ENCODE measurements at regions not wholly inside any gene's neighbourhood (a gene's known extent, or its start where the extent isn't known, plus 50 kb on each side); places are given as distances from the start of the nearest gene placed in this dataset.
"Not testable (repeated sequence)": the region's sequence is repeated elsewhere in the genome, so short reads cannot be mapped to it uniquely, and the experiment has no call there.

DNA sequence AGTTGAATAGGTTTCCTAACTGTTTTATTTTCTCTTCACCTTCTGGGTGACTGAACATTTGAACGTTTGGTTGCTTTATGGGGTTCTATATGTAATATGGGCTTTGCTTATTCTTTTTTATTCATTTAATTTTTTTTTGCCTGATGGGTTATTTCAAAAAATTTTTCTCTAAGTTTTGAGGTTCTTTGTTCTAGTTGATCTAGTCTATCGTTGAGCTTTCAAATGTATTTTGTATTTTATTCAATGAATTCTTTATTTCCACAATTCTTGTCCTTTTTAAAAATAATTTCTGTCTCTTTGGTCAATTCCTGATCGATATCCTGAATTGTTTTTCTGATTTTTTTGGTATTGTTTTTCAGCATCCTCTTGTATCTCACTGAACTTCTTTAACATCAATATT is 239.5 kb upstream of the PCDH9 start:
- ATAC-seq (ENCODE audit: insufficient number of reproducible peaks, low FRiP score, low read depth) (no peak), DNase-seq (ENCODE audit: low spot score) (no peak)
- no peaks in the 10 kb centered on the region for H3K36me3 ChIP-seq
- TF ChIP-seq, protein P1, sequence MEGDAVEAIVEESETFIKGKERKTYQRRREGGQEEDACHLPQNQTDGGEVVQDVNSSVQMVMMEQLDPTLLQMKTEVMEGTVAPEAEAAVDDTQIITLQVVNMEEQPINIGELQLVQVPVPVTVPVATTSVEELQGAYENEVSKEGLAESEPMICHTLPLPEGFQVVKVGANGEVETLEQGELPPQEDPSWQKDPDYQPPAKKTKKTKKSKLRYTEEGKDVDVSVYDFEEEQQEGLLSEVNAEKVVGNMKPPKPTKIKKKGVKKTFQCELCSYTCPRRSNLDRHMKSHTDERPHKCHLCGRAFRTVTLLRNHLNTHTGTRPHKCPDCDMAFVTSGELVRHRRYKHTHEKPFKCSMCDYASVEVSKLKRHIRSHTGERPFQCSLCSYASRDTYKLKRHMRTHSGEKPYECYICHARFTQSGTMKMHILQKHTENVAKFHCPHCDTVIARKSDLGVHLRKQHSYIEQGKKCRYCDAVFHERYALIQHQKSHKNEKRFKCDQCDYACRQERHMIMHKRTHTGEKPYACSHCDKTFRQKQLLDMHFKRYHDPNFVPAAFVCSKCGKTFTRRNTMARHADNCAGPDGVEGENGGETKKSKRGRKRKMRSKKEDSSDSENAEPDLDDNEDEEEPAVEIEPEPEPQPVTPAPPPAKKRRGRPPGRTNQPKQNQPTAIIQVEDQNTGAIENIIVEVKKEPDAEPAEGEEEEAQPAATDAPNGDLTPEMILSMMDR (IDR thresholded peaks at IDR 0.05) = no peak
- H3K4me3 ChIP-seq = no peak overlapping the region
- H3K4me1 ChIP-seq (ENCODE audit: control insufficient read depth in 1 of 2, low read depth in 2 of 2) = no peaks in the 10 kb centered on the region
- H3K27me3 ChIP-seq (replicated peaks; ENCODE audit: insufficient read depth) = no peaks in the 10 kb centered on the region
- H3K27ac ChIP-seq = no peak overlapping the region
- no peaks in the 10 kb centered on the region for H3K9me3 ChIP-seq

DNA sequence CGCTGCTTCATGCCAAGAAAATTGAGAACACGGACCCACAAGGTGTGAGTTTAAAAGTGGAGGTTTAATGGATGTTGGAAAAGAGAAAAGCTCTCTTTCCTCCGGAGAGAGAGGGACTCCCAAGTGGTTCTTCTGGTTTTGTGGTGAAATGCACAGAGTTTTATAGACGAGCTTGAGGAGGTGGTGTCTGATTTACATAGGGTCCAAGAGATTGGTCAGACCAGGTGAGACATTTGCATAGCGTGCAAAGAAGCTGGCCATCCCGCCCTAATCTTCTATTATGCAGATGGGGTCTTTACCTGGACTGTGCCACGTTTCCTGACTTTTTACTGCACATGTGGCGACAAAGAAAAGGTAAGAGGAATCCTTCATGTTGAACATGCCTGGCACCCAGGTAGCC is 236.4 kb upstream of the PCDH9 start:
- Histone ChIP-seq H3K36me3 (no peaks in the 10 kb centered on the region), H3K4me1 (ENCODE audit: control insufficient read depth in 1 of 2, low read depth in 2 of 2) (no peaks in the 10 kb centered on the region), H3K4me3 (no peak overlapping the region), H3K27me3 (replicated peaks; ENCODE audit: insufficient read depth) (no peaks in the 10 kb centered on the region), H3K9me3 (no peaks in the 10 kb centered on the region), H3K27ac (no peak overlapping the region)
- TF ChIP-seq, protein P1 (IDR thresholded peaks at IDR 0.05) = no peak
- no peak for DNase-seq (ENCODE audit: low spot score)
- ATAC-seq (ENCODE audit: insufficient number of reproducible peaks, low FRiP score, low read depth) = no peak

DNA sequence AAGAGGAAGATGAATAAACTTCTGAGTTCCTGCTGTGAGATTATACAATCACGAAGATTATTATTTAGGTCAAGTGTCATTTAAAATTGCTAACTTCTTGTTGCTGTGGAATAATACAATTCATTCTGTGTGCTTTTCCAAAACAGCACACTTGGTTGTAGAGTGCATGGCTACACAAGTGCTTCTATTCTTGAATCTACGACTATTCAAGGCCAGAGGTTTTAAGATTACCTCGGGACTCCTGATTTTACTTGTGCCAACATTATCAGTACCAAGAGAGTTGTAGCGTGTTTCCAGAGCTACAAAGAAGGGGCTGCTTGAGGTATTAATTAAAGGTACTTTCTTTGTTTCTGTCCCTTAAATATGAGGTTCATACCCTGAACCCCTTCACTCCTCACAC is 234.0 kb upstream of the PCDH9 start:
- Histone ChIP-seq H3K36me3 (no peaks in the 10 kb centered on the region), H3K27ac (no peak overlapping the region), H3K4me1 (ENCODE audit: control insufficient read depth in 1 of 2, low read depth in 2 of 2) (no peaks in the 10 kb centered on the region), H3K27me3 (replicated peaks; ENCODE audit: insufficient read depth) (no peaks in the 10 kb centered on the region), H3K9me3 (no peaks in the 10 kb centered on the region), H3K4me3 (no peak overlapping the region)
- no peak for ATAC-seq (ENCODE audit: insufficient number of reproducible peaks, low FRiP score, low read depth)
- DNase-seq (ENCODE audit: low spot score) = no peak
- TF ChIP-seq, protein P1 (IDR thresholded peaks at IDR 0.05) = no peak

DNA sequence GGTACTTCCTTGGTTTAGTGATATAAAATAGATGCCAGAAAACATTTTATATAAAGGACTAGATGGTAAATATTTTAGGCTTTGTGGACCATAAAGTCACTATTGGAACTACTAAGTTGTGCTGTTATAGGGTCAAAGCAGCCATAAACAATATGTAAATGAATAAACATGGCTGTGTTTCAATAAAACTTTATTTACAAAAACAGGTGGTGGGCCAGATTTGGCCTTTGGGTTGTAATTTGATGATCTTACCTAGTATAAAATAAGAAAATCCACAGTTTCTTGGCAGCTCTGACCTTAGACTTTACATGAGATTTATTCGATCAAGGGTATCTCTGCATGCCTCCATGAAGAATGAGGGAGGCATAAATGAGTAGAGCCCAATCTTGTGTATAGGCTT is 232.0 kb upstream of the PCDH9 start:
- Histone ChIP-seq H3K36me3 (no peaks in the 10 kb centered on the region), H3K4me1 (ENCODE audit: control insufficient read depth in 1 of 2, low read depth in 2 of 2) (no peaks in the 10 kb centered on the region), H3K27me3 (replicated peaks; ENCODE audit: insufficient read depth) (no peaks in the 10 kb centered on the region), H3K4me3 (no peak overlapping the region), H3K27ac (no peak overlapping the region), H3K9me3 (no peaks in the 10 kb centered on the region)
- TF ChIP-seq, protein P1 (IDR thresholded peaks at IDR 0.05) = no peak
- no peak for DNase-seq (ENCODE audit: low spot score)
- ATAC-seq (ENCODE audit: insufficient number of reproducible peaks, low FRiP score, low read depth) = no peak

DNA sequence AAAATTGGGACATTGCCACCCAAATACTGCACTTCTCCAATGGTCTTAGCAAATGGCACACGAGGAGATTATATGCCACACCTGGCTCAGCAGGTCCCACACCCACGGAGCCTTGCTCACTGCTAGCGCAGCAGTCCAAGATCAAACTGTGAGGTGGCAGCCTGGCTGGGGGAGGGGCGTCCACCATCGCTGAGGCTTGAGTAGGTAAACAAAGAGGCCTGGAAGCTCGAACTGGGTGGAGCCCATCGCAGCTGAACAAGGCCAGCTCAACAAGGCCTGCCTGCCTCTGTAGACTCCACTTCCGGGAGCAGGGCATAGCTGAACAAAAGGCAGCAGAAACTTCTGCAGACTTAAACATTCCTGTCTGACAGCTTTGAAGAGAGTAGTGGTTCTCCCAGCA is 222.4 kb upstream of the PCDH9 start:
- DNase-seq (ENCODE audit: low spot score); ATAC-seq (ENCODE audit: insufficient number of reproducible peaks, low FRiP score, low read depth); H3K36me3 ChIP-seq; H3K4me1 ChIP-seq (ENCODE audit: control insufficient read depth in 1 of 2, low read depth in 2 of 2); H3K27me3 ChIP-seq (replicated peaks; ENCODE audit: insufficient read depth); H3K27ac ChIP-seq; H3K9me3 ChIP-seq; H3K4me3 ChIP-seq: not testable (repeated sequence)

DNA sequence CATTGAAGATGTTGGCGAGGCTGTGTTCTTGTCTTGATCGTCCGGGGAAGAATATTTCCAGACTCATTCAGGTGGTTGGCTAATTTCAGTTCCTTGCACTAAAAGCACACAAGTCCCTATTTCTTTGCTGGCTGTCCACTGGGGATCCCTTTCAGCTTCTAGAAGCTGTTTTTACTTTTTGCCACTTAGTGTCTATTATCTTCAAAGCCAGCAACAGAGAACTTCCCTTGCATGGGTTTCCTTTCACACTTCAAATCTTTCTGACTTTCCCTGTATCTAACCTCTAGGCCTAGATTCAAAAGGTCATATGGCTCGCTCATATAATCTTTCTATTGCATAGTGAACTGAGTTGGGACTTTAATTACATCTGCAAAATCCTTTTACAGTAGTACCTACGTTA is 215.3 kb upstream of the PCDH9 start:
- no peaks in the 10 kb centered on the region for H3K27me3 ChIP-seq (replicated peaks; ENCODE audit: insufficient read depth)
- TF ChIP-seq, protein P1 (IDR thresholded peaks at IDR 0.05) = no peak
- DNase-seq (ENCODE audit: low spot score) (no peak), ATAC-seq (ENCODE audit: insufficient number of reproducible peaks, low FRiP score, low read depth) (no peak)
- no peaks in the 10 kb centered on the region for H3K9me3 ChIP-seq
- no peaks in the 10 kb centered on the region for H3K4me1 ChIP-seq (ENCODE audit: control insufficient read depth in 1 of 2, low read depth in 2 of 2)
- H3K36me3 ChIP-seq = no peaks in the 10 kb centered on the region
- H3K4me3 ChIP-seq = no peak overlapping the region
- no peak overlapping the region for H3K27ac ChIP-seq
